Vagina (tissue), 2 donors: ENCODE measurements at regions not wholly inside any gene's neighbourhood (a gene's known extent, or its start where the extent isn't known, plus 50 kb on each side); places are given as distances from the start of the nearest gene placed in this dataset.

Experiments used
- DNase-seq, 2 donors: peaks; one replicate each; pipeline ENCODE4 v3.0.0-alpha.2; 2017; ENCODE audit errors: extremely low spot score in 2 of 2
- H3K27ac ChIP-seq: fragments of 200-600 bp; sonication (generic); one replicate; pipeline ENCODE4 v1.5.1; 2019
- H3K27me3 ChIP-seq: fragments of 200-600 bp; sonication (generic); one replicate; pipeline ENCODE4 v1.5.1; 2019
- H3K36me3 ChIP-seq, 2 donors: fragments of 200-600 bp; sonication (generic); one replicate each; pipeline ENCODE4 v1.5.1; 2017 to 2019
- H3K4me1 ChIP-seq: fragments of 200-600 bp; sonication (generic); one replicate; pipeline ENCODE4 v1.5.1; 2019
- H3K4me3 ChIP-seq, 2 donors: fragments of 200-600 bp; sonication (generic); 1 replicate in 1 of 2; 2 replicates in 1 of 2; pipeline ENCODE4 v1.5.1; 2016 to 2019
- H3K9me3 ChIP-seq: fragments of 200-600 bp; sonication (generic); one replicate; pipeline ENCODE4 v1.5.1; 2019
- CTCF ChIP-seq, 3 experiments: fragments of 450-650 bp in 2 of 3; fragments of 200-600 bp in 1 of 3; sonication (generic) in 1 of 3; IDR thresholded peaks; one replicate each; pipeline ENCODE4 v1.5.1; 2017 to 2019; ENCODE audit warnings: antibody characterized with exemption in 3 of 3, mild to moderate bottlenecking in 2 of 3, moderate library complexity in 2 of 3
- POLR2A ChIP-seq, 2 donors: fragments of 450-650 bp; IDR thresholded peaks; one replicate each; pipeline ENCODE4 v1.6.1; 2017; ENCODE audit warnings: antibody characterized with exemption in 2 of 2, mild to moderate bottlenecking in 2 of 2, moderate library complexity in 2 of 2
- POLR2AphosphoS5 ChIP-seq, 2 donors: sonication (generic); formaldehyde crosslinking; IDR thresholded peaks; one replicate each; pipeline ENCODE4 v1.9.0; 2017; ENCODE audit warnings: antibody characterized with exemption in 2 of 2, mild to moderate bottlenecking in 2 of 2, low read depth in 1 of 2; ENCODE audit not compliant: insufficient read depth in 1 of 2
- intact Hi-C: fragments of 100-400 bp; cut with DNase I; formaldehyde crosslinking; loops from one replicate; pipeline ENCODE4 v1.15.1; 2023

DNA sequence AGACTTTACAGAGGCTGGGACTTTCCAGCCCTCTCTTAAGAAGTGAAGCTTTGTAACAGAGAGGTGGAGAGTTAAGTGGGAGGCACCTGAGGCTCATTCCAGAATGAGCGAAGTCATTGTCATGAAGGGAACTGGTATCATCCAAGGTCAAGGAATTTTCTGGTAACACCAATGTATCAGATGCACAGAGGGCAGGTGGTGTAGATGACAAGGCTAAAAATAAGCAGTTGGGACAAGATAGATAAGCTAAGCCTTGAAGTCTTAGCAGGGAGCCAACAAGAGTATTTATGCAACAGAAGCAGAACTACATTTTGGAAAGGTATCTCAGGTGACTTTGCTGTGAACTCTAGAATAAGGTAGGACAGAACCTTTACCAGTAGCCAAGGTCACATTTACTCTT, 257.0 kb upstream of the AUTS2 start:
- no peaks in the 10 kb centered on the region for H3K27me3 ChIP-seq

DNA sequence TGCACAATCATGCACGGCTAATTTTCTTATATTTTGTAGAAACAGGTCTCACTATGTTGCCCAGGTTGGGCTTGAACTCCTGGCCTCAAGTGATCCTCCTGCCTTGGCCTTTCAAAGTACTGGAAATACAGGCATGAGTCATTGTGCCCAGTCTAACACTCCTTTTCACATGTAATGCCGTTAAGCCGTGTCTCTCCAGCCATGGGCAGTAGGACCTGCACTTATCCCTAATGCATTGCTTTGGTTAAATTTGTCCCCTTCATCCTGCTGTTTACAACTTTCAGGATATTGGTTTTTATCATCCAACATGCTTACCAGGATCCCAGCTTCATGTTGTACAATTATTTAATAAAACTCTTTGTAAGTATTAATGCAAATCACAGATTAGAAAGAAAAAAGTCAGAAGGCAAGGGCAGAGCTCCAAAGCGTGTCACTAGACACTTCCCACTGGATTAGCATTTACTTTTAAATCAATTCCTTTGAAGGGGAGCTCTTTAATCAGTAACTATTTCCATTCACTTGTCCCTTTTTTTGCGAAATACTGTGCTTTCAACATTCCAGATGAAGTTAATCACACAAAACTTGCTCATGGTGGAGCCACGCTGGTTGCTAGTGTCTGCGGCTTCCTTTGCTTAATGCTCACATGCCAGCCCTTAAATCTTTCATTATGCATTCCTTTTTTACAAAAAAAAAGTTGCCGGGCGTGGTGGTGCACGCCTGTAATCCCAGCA, 256.0 kb upstream of the AUTS2 start:
- Histone ChIP-seq H3K4me3 (no peak overlapping the region), H3K27ac (no peak overlapping the region), H3K9me3 (no peaks in the 10 kb centered on the region), H3K36me3 (no peaks in the 10 kb centered on the region), H3K4me1 (no peaks in the 10 kb centered on the region), H3K27me3 (no peaks in the 10 kb centered on the region)
- DNase-seq: no peak
- intact Hi-C loops: no loop called here
- TF ChIP-seq POLR2A (IDR thresholded peaks at IDR 0.05) (no peak), POLR2AphosphoS5 (IDR thresholded peaks at IDR 0.05; ENCODE audit: insufficient read depth in 1 of 2, low read depth in 1 of 2) (no peak), CTCF (IDR thresholded peaks at IDR 0.05) (no peak)

More for the DNA sequence above, 257.0 kb upstream of the AUTS2 start:
- H3K9me3 ChIP-seq: no peaks in the 10 kb centered on the region
- no peak overlapping the region for H3K27ac ChIP-seq
- H3K4me1 ChIP-seq: no peaks in the 10 kb centered on the region
- intact Hi-C loops: no loop called here
- H3K36me3 ChIP-seq: no peaks in the 10 kb centered on the region
- no peak overlapping the region for H3K4me3 ChIP-seq
- no peak for DNase-seq
- no peak for TF ChIP-seq POLR2AphosphoS5 (IDR thresholded peaks at IDR 0.05; ENCODE audit: insufficient read depth in 1 of 2, low read depth in 1 of 2)
- no peak for TF ChIP-seq POLR2A (IDR thresholded peaks at IDR 0.05)
- TF ChIP-seq CTCF (IDR thresholded peaks at IDR 0.05): no peak

GRCh38 chr7:69349291-69349690, 249.0 kb upstream of the AUTS2 start:
- Histone ChIP-seq H3K27ac (no peak overlapping the region), H3K27me3 (no peaks in the 10 kb centered on the region), H3K36me3 (no peaks in the 10 kb centered on the region), H3K4me3 (no peak overlapping the region), H3K9me3 (no peaks in the 10 kb centered on the region), H3K4me1 (no peaks in the 10 kb centered on the region)
- intact Hi-C loops: no loop called here
- no peak for DNase-seq
- no peak for TF ChIP-seq POLR2A (IDR thresholded peaks at IDR 0.05)
- TF ChIP-seq CTCF (IDR thresholded peaks at IDR 0.05): no peak
- no peak for TF ChIP-seq POLR2AphosphoS5 (IDR thresholded peaks at IDR 0.05; ENCODE audit: insufficient read depth in 1 of 2, low read depth in 1 of 2)

- DNase-seq: no peak
- Histone ChIP-seq H3K4me1 (no peaks in the 10 kb centered on the region), H3K27me3 (no peaks in the 10 kb centered on the region), H3K27ac (no peak overlapping the region), H3K4me3 (no peak overlapping the region), H3K36me3 (no peaks in the 10 kb centered on the region), H3K9me3 (no peaks in the 10 kb centered on the region)
- intact Hi-C loops: no loop called here
- TF ChIP-seq CTCF (IDR thresholded peaks at IDR 0.05): no peak
Observed at GRCh38 chr7:69358163-69358821, 240.0 kb upstream of the AUTS2 start.

DNA sequence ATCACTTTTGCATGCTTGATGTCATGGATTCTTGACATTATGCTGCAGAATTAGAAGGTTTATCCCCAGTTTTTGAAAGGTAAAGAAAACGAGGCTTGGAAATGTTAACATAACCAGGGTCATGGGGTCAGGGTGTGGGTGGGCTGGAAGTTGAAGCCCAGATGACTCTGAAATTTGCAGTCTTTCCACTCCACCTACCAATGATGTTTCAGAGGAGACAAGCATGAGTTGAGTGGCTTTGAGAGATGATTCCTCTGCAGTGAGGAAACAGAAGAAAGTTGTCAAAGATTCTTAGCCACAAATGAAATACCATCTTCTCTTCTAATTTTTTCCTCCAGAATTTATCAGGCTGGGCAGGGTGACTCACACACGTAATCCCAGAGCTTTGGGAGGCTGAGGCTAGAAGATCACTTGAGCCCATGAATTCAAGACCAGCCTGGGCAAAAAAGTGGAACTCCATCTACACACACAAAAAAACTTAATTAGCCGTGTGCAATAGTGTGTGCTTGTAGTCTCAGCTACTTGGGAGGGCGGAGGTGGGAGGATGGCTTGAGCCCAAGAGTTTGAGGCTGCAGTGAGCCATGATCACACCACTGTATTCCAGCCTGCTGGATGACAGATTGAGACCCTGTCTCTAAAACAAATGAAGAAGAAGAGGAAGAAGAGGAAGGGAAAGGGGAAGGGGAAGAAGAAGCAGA, 239.1 kb upstream of the AUTS2 start:
- Histone ChIP-seq H3K4me3 (no peak overlapping the region), H3K4me1 (no peaks in the 10 kb centered on the region), H3K27me3 (no peaks in the 10 kb centered on the region), H3K27ac (no peak overlapping the region), H3K9me3 (no peaks in the 10 kb centered on the region), H3K36me3 (no peaks in the 10 kb centered on the region)
- no peak for DNase-seq
- TF ChIP-seq CTCF (IDR thresholded peaks at IDR 0.05) (no peak), POLR2AphosphoS5 (IDR thresholded peaks at IDR 0.05; ENCODE audit: insufficient read depth in 1 of 2, low read depth in 1 of 2) (no peak), POLR2A (IDR thresholded peaks at IDR 0.05) (no peak)
- intact Hi-C loops: no loop called here
